PC-3 (cell line): ENCODE measurements at regions not wholly inside any gene's neighbourhood (a gene's known extent, or its start where the extent isn't known, plus 50 kb on each side); places are given as distances from the start of the nearest gene placed in this dataset.

Experiments used
- CTCF ChIP-seq: fragments of 300-600 bp; sonication (generic); conservative IDR thresholded peaks from 2 replicates; pipeline ENCODE4 v1.5.1; 2017; ENCODE audit warnings: antibody characterized with exemption, low read depth, mild to moderate bottlenecking, low read length
- EZH2 ChIP-seq: fragments of 300-600 bp; sonication (generic); IDR thresholded peaks from one replicate; pipeline ENCODE4 v1.6.1; 2017; ENCODE audit warnings: antibody characterized with exemption, mild to moderate bottlenecking, low read length; ENCODE audit not compliant: unreplicated experiment

GRCh38 chr13:99063178-99063577 lies 85.3 kb upstream of the DOCK9 start:
- TF ChIP-seq CTCF (no peak), EZH2 (no peak)
